BLaER1 treated with 17β-estradiol and CSF1 and Interleukin-3, amounts not matched to agents 10 nM and 100 nM (cell line): ENCODE measurements at regions not wholly inside any gene's neighbourhood (a gene's known extent, or its start where the extent isn't known, plus 50 kb on each side); places are given as distances from the start of the nearest gene placed in this dataset.
"Not testable (repeated sequence)": the region's sequence is repeated elsewhere in the genome, so short reads cannot be mapped to it uniquely, and the experiment has no call there.

Experiments
- H3K27ac ChIP-seq, 11 experiments: shearing (Covaris generic); formaldehyde crosslinking; 2 replicates each; pipeline ENCODE4 v1.8.1; 2022
- H3K27me3 ChIP-seq, 11 experiments: shearing (Covaris generic); formaldehyde crosslinking; 2 replicates each; pipeline ENCODE4 v1.8.1; 2022
- H3K36me3 ChIP-seq, 11 experiments: shearing (Covaris generic); formaldehyde crosslinking; 2 replicates each; pipeline ENCODE4 v1.8.1; 2022
- H3K4me1 ChIP-seq, 10 experiments: shearing (Covaris generic); formaldehyde crosslinking; 2 replicates each; pipeline ENCODE4 v1.8.1; 2022
- H3K4me2 ChIP-seq, 11 experiments: shearing (Covaris generic); formaldehyde crosslinking; 2 replicates each; pipeline ENCODE4 v1.8.1; 2022
- H3K4me3 ChIP-seq, 10 experiments: shearing (Covaris generic); formaldehyde crosslinking; 2 replicates each; pipeline ENCODE4 v1.8.1; 2022
- H3K9ac ChIP-seq, 11 experiments: shearing (Covaris generic); formaldehyde crosslinking; 2 replicates each; pipeline ENCODE4 v1.8.1; 2022
- H3K9me3 ChIP-seq, 11 experiments: shearing (Covaris generic); formaldehyde crosslinking; replicated peaks in 1 of 11; 2 replicates each; pipeline ENCODE4 v1.8.1; 2022
- H4K20me1 ChIP-seq, 11 experiments: shearing (Covaris generic); formaldehyde crosslinking; 2 replicates each; pipeline ENCODE4 v1.8.1; 2022
- Cebpa-rat ChIP-seq, 11 experiments: shearing (Covaris generic); IDR thresholded peaks; 2 replicates each; pipeline ENCODE4 v1.8.1; 2022

DNA sequence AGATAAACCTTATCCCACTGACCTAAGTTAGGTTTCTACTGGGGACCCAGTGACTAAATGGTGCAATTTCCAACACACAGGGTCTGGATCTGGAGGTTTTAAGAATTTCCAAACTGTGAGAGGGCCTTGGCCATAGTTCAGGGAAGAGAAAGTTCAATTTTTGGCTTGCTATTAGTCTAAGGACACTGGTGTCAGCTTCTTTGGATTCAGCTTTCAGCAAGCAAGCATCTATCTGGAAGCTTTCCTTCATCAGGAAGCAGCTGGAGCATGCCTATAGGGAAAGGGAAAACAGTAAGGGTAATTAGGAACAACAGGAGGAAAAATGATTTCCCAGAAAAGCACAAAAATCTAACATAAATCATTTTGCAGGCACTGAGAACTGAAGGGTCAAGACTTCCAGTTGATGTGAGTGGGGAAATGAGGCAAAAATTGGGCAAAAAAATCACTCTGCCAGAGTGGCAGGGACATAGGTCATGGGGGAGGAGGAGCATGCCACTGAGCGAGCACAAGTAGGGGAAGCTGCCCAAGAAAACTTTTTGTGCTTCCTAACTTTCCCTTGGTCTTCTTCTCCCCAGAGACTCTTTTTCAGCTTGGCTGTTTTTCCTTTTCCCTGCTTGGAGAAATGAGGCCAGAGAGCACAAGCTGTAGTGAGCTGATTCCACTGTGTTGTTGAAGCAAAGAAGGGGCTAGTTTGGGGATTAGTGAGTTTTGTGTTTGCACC lies 299.6 kb downstream of the FGF10 start:
- H3K4me2 ChIP-seq: no peak overlapping the region
- H3K27ac ChIP-seq: no peak overlapping the region
- no peak overlapping the region for H3K4me3 ChIP-seq
- H3K9me3 ChIP-seq: no peaks in the 10 kb centered on the region
- H3K9ac ChIP-seq: no peak overlapping the region
- no peaks in the 10 kb centered on the region for H3K36me3 ChIP-seq
- H3K4me1 ChIP-seq: no peaks in the 10 kb centered on the region
- no peaks in the 10 kb centered on the region for H3K27me3 ChIP-seq
- H4K20me1 ChIP-seq: no peaks in the 10 kb centered on the region
- no peak for TF ChIP-seq Cebpa-rat (IDR thresholded peaks at IDR 0.05)

GRCh38 chr5:44085083-44085482 lies 304.1 kb downstream of the FGF10 start:
- H3K27ac ChIP-seq: no peak overlapping the region
- no peak overlapping the region for H3K4me2 ChIP-seq
- no peaks in the 10 kb centered on the region for H3K36me3 ChIP-seq
- no peak overlapping the region for H3K4me3 ChIP-seq
- no peaks in the 10 kb centered on the region for H3K9me3 ChIP-seq
- no peak for TF ChIP-seq Cebpa-rat (IDR thresholded peaks at IDR 0.05)
- H3K27me3 ChIP-seq: no peaks in the 10 kb centered on the region
- no peaks in the 10 kb centered on the region for H4K20me1 ChIP-seq
- H3K4me1 ChIP-seq: no peaks in the 10 kb centered on the region
- no peak overlapping the region for H3K9ac ChIP-seq

DNA sequence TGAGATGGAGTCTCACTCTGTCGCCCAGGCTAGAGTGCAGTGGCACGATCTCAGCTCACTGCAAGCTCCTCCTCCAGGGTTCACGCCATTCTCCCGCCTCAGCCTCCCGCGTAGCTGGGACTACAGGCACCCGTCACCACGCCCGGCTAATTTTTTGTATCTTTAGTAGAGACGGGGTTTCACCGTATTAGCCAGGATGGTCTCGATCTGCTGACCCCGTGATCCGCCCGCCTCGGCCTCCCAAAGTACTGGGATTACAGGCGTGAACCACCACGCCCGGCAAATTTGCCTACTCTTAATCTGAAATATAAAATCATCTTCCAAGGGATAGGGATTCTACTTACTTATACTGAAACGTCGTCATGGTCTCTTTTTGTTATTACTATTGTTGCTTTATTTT lies 314.7 kb downstream of the FGF10 start:
- H3K4me2 ChIP-seq, H3K9ac ChIP-seq, H3K4me3 ChIP-seq, H4K20me1 ChIP-seq, H3K27ac ChIP-seq, H3K4me1 ChIP-seq, H3K9me3 ChIP-seq, H3K36me3 ChIP-seq, H3K27me3 ChIP-seq: not testable (repeated sequence)

DNA sequence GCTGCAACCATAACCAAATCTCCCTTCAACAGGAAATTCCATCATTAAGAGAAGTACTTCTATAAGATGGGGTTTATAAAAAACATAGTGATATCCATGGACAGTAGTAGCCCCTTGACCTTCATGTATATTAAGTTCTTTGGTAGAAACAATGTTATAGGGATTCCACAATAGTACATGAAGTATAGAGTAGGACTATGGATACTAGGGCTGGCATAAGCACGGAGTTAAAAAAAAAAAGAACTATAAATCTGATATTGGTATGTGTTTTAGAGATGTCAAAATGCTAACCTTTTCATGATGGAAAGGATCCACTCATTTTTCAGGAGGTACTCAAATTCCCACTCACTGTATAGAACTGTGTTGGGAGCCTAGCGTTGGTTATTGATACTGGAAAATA lies 337.6 kb downstream of the FGF10 start:
- Histone ChIP-seq H4K20me1 (no peaks in the 10 kb centered on the region), H3K9ac (no peak overlapping the region), H3K9me3 (no peaks in the 10 kb centered on the region), H3K27ac (no peak overlapping the region), H3K4me2 (no peak overlapping the region), H3K4me3 (no peak overlapping the region), H3K4me1 (no peaks in the 10 kb centered on the region), H3K27me3 (no peaks in the 10 kb centered on the region), H3K36me3 (no peaks in the 10 kb centered on the region)
- TF ChIP-seq Cebpa-rat (IDR thresholded peaks at IDR 0.05): no peak

GRCh38 chr5:44048276-44048984 lies 340.8 kb downstream of the FGF10 start:
- no peak for TF ChIP-seq Cebpa-rat (IDR thresholded peaks at IDR 0.05)
- H3K4me2 ChIP-seq: no peak overlapping the region
- H3K36me3 ChIP-seq: no peaks in the 10 kb centered on the region
- no peaks in the 10 kb centered on the region for H3K27me3 ChIP-seq
- H3K9ac ChIP-seq: no peak overlapping the region
- H3K9me3 ChIP-seq: peaks cover 0 to 3% (median 0%) of the 10 kb centered on the region in 11 experiments; a peak in 1 of 22 replicates
- no peak overlapping the region for H3K27ac ChIP-seq
- no peaks in the 10 kb centered on the region for H3K4me1 ChIP-seq
- no peaks in the 10 kb centered on the region for H4K20me1 ChIP-seq
- H3K4me3 ChIP-seq: no peak overlapping the region

- no peaks in the 10 kb centered on the region for H3K4me1 ChIP-seq
- H3K9ac ChIP-seq: no peak overlapping the region
- H4K20me1 ChIP-seq: no peaks in the 10 kb centered on the region
- no peak for TF ChIP-seq Cebpa-rat (IDR thresholded peaks at IDR 0.05)
- no peaks in the 10 kb centered on the region for H3K27me3 ChIP-seq
- H3K9me3 ChIP-seq: peaks cover 0 to 3% (median 0%) of the 10 kb centered on the region in 11 experiments; a peak in 1 of 22 replicates
- H3K4me2 ChIP-seq: no peak overlapping the region
- H3K4me3 ChIP-seq: no peak overlapping the region
- no peaks in the 10 kb centered on the region for H3K36me3 ChIP-seq
- H3K27ac ChIP-seq: no peak overlapping the region
These were observed 342.4 kb downstream of the FGF10 start for GRCh38 chr5:44046619-44047364.

DNA sequence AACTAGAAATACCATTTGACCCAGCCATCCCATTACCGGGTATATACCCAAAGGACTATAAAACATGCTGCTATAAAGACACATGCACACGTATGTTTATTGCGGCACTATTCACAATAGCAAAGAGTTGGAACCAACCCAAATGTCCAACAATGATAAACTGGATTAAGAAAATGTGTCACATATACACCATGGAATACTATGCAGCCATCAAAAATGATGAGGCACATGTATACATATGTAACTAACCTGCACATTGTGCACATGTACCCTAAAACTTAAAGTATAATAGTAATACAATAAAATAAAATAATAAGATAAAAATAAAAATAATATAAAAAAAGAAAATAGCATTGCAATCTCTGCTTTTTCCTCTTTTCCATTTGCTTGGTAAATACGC lies 344.7 kb downstream of the FGF10 start:
- H3K9me3 ChIP-seq, H3K27ac ChIP-seq, H3K36me3 ChIP-seq, H3K4me1 ChIP-seq, H3K4me3 ChIP-seq, H4K20me1 ChIP-seq, H3K9ac ChIP-seq, H3K4me2 ChIP-seq, H3K27me3 ChIP-seq: not testable (repeated sequence)

GRCh38 chr5:44028226-44028625 lies 361.0 kb downstream of the FGF10 start:
- H4K20me1 ChIP-seq: no peaks in the 10 kb centered on the region
- no peaks in the 10 kb centered on the region for H3K36me3 ChIP-seq
- no peak overlapping the region for H3K27ac ChIP-seq
- no peak overlapping the region for H3K4me3 ChIP-seq
- no peak overlapping the region for H3K4me2 ChIP-seq
- H3K9ac ChIP-seq: no peak overlapping the region
- TF ChIP-seq Cebpa-rat (IDR thresholded peaks at IDR 0.05): no peak
- no peaks in the 10 kb centered on the region for H3K9me3 ChIP-seq
- no peaks in the 10 kb centered on the region for H3K4me1 ChIP-seq
- H3K27me3 ChIP-seq: no peaks in the 10 kb centered on the region

- no peaks in the 10 kb centered on the region for H4K20me1 ChIP-seq
- TF ChIP-seq Cebpa-rat (IDR thresholded peaks at IDR 0.05): no peak
- no peak overlapping the region for H3K27ac ChIP-seq
- no peaks in the 10 kb centered on the region for H3K4me1 ChIP-seq
- no peak overlapping the region for H3K9ac ChIP-seq
- no peak overlapping the region for H3K4me2 ChIP-seq
- H3K9me3 ChIP-seq: no peaks in the 10 kb centered on the region; a peak in 1 of 22 replicates
- H3K27me3 ChIP-seq: no peaks in the 10 kb centered on the region
- no peaks in the 10 kb centered on the region for H3K36me3 ChIP-seq
- no peak overlapping the region for H3K4me3 ChIP-seq
These were observed 366.6 kb downstream of the FGF10 start for GRCh38 chr5:44022622-44023021.
